HG02938 (cell line): ENCODE measurements at regions not wholly inside any gene's neighbourhood (a gene's known extent, or its start where the extent isn't known, plus 50 kb on each side); places are given as distances from the start of the nearest gene placed in this dataset.

ENCODE experiments used
- ATAC-seq: cut with Tn5 transposase; IDR thresholded peaks from one replicate; pipeline ENCODE4 v1.9.1; 2021; ENCODE audit warnings: mild to moderate bottlenecking, moderate library complexity; ENCODE audit not compliant: unreplicated experiment

DNA sequence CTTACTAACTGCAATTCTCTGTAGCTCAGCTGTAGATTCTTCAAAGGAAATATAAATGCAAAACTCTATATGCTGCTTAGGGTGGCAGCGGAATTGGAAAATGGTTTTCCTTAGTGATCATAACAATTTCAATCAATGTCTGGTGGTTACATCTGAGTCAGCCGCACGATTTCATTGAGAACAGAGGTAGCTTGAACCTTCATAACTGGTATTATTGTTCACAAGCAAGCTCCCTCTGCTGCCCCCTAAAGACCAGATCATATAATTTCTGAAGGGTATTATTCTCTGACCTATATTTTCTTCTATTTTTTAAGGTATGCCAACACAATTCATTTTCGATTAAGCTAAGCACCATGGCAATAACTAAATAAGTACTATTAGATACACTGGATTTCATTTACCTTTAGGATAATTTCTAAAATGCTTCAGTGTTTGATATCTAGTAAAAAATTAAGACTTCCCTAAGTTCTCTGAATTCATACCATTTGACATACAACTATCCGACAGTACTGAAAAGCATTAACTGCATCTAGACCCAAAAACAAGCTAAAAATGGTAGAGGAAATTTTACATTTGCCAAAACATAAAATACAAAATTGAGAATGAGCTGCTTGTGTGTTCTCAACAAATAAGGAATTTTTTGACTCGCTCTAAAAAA, 181.1 kb upstream of the SPEF2 start:
- no peak for ATAC-seq

DNA sequence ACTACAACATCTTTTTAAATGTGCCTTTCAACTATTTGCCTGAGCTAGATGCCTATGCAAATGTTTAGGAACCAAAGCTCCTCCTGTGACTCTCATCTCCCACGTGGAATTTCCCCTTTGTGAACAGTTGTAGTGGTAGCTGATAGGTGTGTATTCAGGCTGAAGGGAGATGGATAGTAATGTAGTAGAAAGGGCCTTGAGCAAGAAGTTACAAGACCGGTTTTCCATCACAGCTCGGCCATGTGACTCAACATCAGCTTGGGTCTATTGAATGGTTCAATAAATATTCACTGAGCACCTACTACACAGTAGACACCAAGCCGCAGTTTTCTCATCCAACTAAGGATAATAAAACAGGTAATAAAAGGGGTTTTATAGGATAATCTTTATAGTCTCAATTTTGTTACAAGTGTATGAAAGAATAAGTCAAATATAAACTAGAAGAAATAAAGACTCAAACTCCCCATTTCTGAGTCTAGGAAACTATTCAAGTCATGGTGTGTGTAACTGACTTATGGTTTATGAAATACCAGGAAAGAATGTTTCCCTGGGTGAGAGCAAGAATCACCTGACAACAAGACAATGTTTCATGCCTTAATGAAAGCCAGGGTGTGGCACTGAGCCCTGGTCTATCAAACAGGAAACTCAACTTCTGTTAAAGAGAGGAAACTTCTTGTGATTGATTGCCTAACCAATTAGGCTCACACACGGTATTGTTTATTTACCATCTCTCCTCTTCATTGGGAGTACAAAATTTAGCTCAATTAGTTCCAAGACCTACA, 187.1 kb upstream of the SPEF2 start:
- ATAC-seq: no peak

DNA sequence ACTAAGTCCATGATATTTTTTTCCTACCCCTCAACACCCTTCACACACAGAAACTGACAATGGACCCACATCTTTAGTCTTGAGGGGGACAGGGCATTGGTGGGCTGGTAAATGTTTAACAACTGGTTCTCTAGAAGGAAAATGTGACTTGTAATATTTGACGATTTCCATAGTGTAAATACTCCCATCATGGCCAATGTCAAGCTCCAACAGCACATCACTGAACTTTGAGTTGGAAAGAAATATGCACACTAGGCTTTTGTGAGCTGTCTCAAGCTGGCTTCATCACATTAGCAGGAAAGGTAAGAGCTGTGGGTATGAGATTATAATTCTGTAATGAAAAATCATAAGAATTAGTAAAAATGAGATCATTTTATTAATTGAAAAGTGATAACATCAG, 189.9 kb upstream of the PRLR start:
- ATAC-seq: no peak

DNA sequence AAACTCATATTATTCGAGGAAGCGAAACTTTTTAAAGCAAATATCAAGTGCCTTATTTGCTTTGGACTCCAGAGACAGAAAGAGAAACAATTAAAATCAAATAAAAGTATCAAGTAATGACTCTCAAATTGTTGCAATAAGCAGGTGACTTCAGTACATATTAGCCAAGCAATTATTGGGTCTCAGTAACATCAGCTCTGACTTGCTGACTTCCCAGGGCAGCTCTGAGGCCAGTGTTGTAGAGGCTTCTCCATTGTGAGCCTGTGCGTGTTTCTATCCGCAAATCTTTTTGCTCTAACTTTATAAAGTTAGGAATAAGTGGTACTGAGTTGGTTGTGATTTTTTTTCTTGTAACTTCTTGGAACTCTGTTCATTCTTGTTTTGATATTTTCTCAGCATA, 186.8 kb upstream of the PRLR start:
- ATAC-seq: no peak

DNA sequence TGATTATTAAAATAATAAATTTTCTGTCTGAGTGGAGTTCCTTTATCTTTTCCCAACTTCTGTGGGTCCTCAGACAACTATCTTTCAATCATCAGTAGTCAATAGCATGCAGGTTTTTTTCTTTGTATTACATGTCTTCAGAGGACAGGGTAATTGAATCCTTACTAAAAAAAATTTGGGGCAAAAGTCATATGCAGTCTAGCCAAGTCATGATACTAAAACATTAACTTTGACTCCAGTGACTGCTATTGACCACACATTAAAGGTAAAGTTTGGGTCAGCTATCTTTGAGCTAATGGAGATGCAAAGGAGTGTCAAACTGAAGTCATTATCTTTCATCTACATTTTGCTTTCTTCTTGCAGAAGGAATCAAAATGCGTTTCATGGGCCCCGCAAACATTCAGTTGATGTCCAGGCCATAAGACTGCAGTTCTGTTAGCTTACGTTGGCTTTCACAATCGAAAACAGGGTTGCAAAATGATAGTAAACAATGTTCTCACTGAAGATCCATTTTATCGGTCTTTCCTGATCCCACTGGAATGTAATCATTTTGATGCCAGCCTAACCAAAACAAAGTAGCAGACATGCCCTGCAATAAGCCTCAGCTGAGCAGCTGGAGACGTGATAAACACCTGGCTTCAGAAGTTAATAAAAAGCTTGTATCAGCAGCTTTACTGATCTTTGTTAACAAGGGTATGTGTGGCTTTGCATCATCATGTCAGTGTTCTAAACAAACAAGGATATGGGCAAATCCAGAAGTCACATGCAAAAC, 186.1 kb upstream of the PRLR start:
- ATAC-seq: no peak

DNA sequence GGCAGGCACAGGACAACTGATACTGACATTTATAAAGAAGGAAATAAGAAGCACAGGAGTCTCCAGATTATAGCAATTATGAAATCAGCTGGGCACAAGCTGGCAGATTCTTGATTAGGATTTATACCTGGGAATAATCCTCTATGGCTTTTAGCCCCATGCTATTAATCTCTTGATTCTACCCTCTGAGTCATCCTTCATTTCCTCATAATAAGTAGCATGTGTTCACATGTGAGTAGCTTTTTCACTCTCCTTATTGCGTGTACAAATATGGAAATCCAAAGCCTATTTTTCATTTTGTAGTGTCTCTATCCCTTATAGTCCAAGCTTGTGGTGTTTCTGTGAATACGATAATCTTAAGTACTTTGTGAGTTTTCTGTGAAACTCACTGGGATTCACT, 185.0 kb upstream of the PRLR start:
- ATAC-seq: no peak

DNA sequence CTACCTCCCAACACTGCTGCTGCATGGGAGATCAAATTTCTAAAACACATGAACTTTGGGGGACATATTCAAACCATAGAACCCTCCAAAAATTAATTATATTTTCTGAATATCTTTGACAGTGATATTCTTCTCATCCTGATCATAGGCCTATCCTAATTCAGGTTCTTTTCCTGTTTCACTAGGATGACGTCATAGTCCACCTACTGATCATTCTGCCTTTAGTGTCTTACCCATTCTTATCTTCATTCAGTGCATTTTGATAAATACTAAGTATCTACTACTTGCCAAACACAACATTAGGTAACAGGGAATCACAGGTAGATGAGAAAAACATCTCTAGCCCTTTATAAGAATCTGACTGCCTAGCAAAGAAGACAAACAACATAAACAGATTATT, 179.1 kb upstream of the PRLR start:
- ATAC-seq: no peak

DNA sequence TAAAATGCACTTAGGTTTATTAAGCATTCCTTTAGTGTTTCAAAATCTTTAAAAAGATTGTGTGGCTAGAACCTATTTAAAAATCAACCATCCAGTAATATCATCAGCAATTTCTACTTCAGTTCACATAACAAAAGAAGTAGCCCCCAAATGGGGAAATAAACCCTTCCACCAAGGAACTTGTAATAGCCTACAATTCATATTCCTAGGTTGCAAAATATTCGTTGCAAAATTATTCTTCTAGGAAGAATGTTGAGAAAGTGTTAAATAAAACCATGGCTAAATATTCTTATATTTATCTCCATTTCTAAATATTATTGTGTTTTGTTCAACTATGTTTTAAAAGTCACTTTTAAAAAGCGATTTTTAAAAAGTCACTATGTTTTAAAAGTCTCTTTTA, 177.9 kb upstream of the PRLR start:
- ATAC-seq: no peak

DNA sequence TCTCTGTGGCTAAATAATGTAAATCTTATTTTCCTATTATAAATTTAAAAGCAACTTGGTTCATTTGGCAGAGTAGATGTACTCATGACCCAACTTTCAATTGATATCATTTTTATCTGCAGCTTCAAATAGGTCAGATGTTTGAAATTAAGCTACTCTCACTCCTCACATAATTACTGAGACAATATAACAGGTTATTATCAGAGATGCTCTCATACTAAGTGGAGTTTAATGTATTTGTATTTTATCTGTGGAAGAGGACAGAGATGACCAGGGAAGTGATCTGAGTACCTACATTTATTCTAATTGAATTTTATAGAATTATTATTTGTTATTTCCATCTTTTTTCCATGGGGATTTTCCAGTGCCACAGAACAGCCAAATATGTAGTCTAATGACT, 177.4 kb upstream of the PRLR start:
- ATAC-seq: no peak

DNA sequence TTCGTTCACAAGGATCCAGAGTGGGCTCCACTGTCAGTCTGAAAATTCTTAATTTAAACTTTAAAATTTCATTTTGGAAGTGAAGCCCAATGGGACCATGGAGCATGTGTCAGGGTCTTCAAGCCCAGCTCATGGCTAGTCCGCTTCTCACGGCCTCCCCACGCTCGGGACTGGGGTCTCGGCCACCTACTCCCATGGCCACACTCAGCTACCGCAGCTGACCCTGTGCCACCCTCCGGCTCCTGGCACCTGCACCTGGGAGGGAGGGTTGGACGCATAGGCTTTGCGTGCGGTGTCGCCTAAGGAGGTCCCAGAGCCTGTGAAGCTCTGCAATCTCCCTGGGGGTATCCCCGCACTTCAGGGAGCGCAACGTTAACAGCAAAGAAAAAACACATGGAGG, 175.7 kb upstream of the PRLR start:
- no peak for ATAC-seq

DNA sequence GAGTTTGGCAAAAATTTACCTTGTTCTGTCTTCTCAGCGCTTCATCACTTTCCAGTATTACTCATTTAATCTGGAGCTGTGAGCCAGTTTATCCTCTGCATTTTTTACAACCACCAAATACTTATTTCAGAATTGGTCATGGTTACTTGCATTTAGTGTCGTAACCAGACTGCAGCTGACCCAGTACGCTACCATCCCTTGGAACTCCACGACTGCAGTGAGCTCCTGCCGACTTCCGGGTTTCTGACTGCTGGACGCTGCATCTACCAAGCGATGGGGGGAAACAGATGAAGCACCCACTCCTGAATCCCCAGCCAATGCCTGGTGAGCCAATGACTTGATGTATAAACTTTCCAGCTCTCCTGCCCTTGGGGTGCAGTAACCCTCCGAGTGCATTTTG, 174.4 kb upstream of the PRLR start:
- ATAC-seq: no peak

DNA sequence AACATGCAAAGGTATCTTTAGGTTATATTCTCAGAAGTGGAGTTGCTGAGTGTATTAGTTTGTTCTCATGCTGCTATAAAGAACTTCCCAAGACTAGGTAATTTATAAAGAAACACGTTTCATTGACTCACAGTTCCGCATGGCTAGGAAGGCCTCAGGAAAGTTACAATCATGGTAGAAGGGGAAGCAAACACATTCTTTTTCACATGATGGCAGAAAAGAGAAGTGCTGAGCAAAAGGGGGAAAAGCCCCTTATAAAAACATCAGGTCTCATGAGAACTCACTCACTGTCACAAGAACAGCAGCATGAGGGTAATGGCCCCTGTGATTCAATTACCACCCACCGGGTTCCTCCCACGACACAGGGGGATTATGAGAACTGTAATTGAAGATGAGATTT, 163.6 kb upstream of the PRLR start:
- no peak for ATAC-seq

DNA sequence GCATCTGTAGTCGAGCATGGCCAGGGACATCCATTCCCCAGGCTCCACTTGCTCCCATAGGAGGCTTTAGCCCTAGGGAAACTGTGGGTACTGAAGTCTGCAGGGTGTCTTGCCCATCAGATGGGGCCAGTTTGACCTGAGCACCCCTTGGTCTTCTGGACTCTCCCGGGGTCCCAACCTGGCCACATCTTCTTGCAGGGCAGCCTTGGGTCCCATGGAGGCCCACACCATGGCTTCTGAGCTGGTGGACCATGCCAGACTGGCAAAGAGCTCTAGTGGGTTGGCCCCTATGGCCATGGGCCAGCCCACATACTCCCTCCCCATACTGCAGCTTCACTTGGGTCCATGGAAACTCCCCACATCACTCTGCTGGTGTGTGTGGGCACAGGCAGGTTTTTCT, 154.4 kb upstream of the PRLR start:
- no peak for ATAC-seq

DNA sequence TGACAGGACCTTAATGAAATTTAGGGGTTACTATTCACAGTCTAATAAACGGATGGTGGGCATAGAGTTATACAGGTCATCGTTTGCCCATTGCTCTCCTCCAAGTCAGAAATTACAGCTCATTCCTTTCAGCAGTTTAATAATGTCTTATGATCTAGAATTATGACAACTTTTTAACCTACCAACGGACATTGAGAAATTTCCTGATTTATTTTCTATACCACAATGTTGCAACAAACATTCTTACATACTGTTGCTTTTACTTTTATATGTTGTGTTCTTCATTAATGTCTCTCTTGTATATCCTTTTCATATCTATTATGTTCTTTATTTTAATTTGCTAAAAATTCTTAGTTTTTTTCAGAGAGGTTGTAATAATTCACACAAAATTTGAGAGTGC, 152.8 kb upstream of the PRLR start:
- ATAC-seq: no peak

DNA sequence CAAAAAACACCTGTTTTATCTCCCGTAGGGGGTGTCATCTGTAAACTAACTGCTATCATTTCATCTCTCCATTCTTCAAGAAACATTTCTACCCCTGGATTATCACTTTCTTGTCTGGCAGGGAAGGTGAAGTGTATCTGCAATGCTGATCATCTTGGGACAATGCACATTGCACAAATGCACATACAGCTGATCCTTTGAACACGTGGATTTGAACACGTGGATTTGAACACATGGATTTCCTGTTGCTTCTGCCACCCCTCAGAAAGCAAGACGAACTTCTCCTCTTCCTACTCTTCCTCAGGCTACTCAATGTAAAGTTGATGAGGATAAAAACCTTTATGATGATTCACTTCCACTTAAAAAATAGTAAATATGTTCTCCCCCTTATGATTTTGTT, 147.4 kb upstream of the PRLR start:
- no peak for ATAC-seq

DNA sequence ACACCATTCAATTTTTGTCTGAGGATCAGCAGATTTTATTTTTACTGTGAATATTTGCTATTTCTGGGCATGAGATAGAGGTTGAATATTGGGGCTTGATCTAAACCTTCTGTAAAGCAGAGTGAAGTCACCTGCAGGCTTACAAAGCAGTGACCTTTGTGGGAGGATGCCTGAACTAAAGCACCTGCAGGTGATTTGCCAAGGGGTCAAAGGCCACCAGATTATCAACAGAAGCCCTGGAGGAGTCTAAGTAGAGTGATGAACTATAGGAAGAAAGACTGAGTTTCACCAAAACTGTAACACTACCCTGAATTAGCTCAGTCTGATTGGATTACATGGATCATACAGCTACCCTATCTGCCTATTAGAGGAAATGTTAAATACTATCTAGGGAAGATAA, 144.3 kb upstream of the PRLR start:
- no peak for ATAC-seq

DNA sequence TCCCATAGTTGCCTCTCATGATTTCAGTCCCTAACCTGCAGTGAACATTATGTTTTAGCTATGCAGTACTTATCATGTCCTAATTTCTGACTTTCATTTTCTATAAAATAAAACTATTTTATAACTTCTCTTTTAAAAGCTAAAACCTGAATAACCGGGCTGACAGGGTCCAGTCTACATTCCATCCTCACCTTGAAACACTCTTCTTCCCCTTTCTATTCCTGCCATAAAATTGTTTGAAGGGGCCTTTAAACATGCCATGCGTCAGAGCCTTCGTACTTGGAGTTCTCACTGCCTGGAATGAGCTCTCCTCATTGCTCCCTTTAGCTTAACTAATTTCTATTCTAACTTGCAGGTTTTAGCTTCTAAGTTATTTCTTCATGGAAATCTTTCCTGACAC, 143.0 kb upstream of the PRLR start:
- no peak for ATAC-seq

DNA sequence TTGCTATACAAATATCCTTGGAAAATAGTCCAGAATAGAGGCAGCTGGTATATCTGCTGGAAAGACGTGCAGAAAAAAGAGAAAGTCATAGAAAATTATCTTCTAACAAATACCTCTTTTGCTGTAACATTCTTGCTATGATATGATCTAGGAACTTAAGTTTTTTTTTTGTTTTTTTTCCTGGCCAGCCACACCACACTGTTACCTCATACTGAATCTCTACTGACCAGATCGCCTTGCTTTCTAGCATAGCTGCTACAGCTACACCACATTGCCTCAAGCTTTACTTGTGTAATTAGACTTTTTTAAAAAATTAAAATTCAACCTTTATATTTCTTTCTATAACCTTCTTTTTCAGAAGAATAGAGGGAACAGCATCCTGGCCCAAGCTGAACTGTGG, 142.2 kb upstream of the PRLR start:
- no peak for ATAC-seq

DNA sequence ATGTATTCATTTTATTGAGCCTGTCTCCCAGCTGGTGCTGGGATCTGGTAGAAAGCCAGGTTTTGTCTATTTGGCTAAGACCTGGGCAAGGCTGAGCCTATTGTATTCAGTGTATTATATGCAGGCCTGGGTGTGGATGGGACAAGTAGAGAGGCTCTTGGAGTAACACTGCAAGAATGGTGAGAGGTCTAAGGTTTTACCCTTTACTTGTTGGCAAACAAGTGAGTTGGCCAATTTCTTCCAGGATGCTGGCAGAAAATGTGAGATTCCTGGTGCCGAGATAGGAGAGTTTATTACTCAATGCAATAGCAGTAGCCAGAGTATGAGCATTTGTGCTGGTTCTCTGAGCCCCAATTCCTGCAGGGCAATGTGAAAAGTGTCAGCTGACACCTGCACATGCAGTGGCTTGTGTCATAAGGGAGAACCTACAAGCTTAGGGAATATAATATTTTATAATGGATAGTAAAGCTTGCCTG, 141.7 kb upstream of the PRLR start:
- ATAC-seq: no peak

DNA sequence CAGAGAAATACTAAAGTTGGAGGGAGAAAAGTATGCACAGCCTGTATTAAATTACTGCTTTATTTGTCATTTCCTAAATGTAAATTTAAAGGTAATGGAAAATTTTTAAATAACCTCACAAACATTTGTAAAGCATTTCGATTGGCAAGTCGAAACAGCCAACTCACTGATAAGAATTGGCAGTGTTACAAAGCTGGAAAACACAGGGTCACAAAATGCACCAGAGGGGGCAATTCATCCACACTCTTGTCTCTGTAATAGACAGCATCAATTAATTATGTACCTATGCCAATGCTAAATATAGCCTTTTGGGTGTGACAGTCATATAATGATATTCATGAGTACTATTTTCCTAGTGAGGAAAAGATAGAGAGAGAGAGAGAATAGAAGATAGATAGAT, 140.6 kb upstream of the PRLR start:
- ATAC-seq: no peak

DNA sequence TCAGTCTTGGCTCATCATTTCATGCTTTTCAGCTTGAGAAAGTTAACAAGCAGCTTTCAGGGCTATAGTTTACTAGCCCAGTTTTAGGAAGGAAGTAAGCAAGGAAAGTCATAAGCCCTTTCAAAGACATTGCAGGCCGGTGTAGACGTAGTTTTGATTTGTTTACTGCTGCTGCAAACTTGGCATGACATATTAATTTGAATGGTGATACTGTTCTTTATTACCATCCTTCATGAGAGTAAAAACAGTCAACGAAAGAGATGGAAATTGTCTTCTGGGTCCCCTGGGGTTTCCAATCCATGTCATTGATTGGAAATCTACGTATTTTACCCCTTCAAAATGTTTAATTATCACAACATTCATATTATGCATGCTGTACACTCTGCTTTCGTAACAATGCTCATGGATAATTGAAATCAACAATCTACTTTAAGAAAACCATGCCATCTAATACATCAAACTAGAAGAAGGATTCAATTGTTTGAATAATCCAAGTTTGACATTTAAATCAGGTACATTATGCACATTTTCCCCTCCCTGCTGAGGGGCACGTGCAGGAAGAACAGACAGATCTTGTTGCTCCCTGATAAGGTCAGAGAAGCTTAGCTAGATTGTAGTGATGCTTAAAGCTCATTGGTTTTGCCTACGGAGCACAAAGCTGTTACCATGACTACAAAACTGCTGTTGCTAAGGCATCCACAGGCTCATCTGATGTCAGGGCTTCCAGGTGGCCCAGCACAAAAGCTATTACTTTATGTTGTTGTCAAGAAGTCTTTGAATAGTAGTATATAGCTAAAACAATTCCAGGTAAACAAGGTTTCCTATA, 139.9 kb upstream of the PRLR start:
- no peak for ATAC-seq
